Cardiac septum (tissue), 1 donor: ENCODE measurements at regions not wholly inside any gene's neighbourhood (a gene's known extent, or its start where the extent isn't known, plus 50 kb on each side); places are given as distances from the start of the nearest gene placed in this dataset.
"Not testable (repeated sequence)": the region's sequence is repeated elsewhere in the genome, so short reads cannot be mapped to it uniquely, and the experiment has no call there.

Source experiments
- DNase-seq: peaks from one replicate; pipeline ENCODE4 v3.0.0-alpha.2; 2020; ENCODE audit warnings: low spot score
- intact Hi-C: fragments of 100-400 bp; cut with DNase I; formaldehyde crosslinking; loops from one replicate; pipeline ENCODE4 v1.14.0; 2022
- donor health status: DM: no; HTN: no; CAD: no.

- intact Hi-C loops, result no loop called here
Measured at GRCh38 chr5:60546207-60546606, 153.8 kb downstream of the DEPDC1B start.

GRCh38 chr5:60545551-60545950, 154.4 kb downstream of the DEPDC1B start:
- no peak for DNase-seq
- intact Hi-C loops, result no loop called here

More at GRCh38 chr5:60546207-60546606, 153.8 kb downstream of the DEPDC1B start:
- no peak for DNase-seq

- intact Hi-C loops, result no loop called here
Measured at GRCh38 chr5:60544142-60544541, 155.8 kb downstream of the DEPDC1B start.

DNA sequence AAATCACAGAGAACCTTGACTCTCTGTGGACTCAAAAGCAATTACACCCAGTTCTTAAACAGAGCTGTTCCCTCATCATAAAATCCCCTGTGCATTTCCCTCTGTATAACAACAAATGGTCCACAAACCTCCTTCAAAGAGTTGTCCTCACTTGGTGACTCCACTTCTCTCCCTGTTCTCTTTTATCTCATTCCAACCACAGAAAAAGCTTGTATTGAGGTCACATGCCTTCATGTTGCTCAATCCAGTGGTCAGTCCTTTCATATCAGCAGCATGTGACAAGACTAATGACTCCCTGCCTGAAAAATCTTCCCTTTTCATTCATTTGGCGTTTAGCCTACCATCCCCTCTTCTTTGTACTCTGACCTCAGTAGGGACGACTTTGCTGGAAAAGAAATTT, 158.0 kb downstream of the DEPDC1B start:
- intact Hi-C loops, result no loop called here
- no peak for DNase-seq

More at GRCh38 chr5:60544142-60544541, 155.8 kb downstream of the DEPDC1B start:
- no peak for DNase-seq

DNA sequence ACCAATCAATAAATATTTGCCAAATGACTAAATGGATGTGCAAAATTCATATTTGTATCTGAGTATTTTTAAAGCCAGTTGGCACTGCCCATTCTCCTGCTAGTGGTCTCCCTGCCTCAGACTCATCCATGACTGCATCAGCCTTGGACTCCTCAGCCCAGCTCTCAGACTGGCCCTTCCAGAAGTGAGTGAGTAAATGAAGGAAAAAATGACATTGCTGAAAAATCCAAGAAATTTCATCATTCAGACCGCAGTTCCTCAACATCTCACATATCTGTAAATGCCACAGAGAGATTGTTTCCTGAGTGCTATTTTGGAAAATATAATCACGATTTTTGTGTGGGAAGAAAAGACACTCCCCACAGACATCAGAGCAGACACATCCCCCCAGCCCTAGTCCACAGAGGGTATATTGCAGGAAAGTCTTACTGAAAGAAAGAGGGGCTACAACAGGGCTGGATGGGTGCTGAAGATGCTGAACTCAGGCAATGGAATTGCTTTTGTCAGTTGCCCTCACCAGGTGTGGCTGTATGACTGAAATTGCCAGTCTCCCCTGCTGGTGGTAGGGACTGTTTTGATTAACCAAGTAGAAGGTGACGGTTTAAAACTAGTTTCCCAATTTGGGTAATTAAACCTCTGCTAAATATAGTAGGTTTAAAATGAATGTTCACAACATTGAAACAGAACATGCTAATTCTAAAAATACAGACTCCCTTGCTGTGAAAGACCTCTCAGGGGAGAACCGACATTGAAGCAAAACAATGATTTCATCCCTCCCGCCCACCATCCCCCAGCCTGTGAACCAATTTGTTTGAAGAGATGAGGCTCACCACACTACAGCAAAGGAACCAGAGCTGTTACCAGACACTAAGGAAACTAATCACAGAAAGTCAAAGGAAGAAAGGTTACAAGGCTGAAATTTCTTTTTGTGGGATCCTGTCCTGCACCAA, 158.8 kb downstream of the DEPDC1B start:
- DNase-seq, result no peak
- intact Hi-C loops, result no loop called here

GRCh38 chr5:60538955-60539866, 160.8 kb downstream of the DEPDC1B start:
- intact Hi-C loops, result no loop called here
- DNase-seq, result no peak

GRCh38 chr5:60538426-60538825, 161.5 kb downstream of the DEPDC1B start:
- DNase-seq, result no peak
- intact Hi-C loops, result no loop called here

- intact Hi-C loops, result no loop called here
Measured at GRCh38 chr5:60535951-60536350, 164.0 kb downstream of the DEPDC1B start.

DNA sequence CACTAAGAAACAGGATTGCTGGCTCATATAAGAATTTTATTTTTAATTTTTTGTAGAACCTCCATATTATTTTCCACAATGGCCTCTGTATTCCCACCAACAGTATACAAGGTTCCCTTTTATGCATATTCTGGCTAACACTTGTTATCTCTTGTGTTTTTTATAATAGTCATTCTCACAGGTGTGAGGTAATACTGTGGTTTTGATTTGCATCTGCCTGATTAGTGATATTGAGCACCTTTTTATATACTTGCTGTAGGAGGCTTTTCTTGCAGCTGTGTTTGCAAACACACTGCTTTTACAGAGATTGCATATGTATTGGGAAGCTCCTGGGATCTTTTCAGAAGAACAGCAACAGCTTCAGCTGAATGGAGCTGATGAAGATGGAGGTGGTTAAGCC, 164.8 kb downstream of the DEPDC1B start:
- intact Hi-C loops, result no loop called here
- DNase-seq, result no peak

More at GRCh38 chr5:60535951-60536350, 164.0 kb downstream of the DEPDC1B start:
- DNase-seq, result no peak

DNA sequence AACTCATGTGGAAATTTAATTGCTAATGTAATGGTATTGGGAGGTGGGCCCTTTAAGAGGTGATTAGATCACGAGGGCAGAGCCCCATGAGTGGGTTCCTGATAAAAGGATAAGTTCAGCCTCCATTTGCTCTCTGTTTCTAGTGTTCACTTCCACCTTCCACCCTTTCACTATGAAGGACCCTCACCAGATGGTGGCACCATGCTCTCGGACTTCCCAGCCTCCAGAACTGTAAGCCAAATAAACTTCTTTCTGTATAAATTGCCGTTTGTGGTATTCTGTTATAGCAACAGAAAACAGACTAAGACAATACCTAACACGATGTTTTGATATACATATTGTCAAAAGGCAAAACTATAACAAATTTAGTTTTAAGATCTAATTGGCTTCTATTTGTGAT, 166.2 kb downstream of the DEPDC1B start:
- intact Hi-C loops, result no loop called here
- no peak for DNase-seq

DNA sequence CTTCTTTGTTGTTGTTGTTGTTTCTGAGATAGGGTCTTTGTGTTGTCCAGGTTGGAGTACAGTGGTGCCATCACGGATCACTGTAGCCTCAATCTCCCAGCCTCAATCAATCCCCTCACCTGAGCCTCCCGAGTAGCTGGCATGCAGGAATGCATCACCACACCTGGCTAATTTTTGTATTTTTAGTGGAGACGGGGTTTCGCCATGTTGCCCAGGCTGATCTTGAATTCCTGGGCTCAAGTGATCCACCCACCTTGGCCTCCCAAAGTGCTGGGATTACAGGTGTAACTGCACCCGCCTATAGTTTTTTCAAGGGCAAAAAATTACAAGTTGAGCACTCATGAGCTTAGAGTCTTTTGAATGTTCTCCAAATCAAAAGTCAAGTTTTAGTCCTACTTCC, 167.2 kb downstream of the DEPDC1B start:
- DNase-seq, intact Hi-C loops: not testable (repeated sequence)

DNA sequence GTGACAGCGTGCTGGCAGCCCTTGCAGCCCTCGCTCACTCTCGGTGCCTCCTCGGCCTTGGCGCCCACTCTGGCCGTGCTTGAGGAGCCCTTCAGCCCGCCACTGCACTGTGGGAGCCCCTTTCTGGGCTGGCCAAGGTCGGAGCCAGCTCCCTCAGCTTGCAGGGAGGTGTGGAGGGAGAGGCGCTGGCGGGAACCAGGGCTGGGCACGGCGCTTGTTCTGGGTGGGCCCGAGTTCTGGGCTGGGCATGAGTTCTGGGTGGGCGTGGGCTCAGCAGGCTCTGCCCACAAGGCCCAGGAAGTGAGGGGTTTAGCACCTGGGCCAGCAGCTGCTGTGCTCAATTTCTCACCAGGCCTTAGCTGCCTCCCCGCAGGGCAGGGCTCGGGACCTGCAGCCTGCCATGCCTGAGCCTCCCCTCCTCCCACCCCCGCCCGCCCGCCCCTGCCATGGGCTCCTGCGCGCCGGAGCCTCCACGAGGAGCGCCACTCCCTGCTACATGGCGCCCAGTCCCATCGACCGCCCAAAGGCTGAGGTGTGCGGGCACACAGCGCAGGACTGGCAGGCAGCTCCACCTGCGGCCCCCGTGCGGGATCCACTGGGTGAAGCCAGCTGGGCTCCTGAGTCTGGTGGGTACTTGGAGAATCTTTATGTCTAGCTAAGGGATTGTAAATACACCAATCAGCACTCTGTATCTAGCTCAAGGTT, 169.7 kb downstream of the DEPDC1B start:
- intact Hi-C loops, DNase-seq: not testable (repeated sequence)

DNA sequence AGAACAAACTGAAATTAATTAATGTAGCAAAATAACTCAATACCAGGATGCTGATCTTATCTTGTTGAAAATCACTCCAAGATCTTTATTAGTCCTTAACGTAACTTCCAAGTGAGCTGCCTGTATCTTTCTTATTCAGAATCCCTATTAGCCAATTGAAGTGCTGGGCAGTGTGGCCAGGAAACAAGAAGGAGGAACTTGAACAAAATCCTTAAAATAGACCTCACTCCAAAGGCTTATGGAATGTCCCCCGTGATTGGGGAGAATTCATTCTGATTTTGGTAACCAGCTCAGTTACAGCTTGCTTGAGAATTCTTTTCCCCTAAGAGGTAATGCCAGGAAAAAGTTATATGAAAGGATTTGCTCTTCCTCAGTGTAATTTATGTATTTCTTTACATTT, 171.0 kb downstream of the DEPDC1B start:
- intact Hi-C loops, result no loop called here

DNA sequence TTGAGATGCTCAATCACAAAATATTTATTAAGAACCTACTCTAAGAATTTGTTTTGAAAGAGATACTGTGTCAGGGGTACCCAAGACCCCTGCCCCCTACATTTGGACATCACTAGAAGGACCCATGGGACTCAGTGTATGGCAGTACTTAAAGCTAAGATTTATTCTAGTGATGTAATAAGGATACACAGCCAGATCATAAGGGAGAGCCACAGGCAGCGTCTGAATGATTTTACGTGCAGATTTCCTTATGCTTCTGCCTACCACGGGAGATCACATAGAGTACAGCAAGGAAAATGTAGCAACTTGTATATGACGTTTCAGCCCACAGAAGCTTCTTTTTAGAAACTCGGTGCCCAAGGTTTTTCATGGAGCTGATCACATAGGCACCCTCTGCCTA, 172.9 kb downstream of the DEPDC1B start:
- DNase-seq, result no peak
- intact Hi-C loops, result no loop called here

More for the DNA sequence above, 171.0 kb downstream of the DEPDC1B start:
- DNase-seq, result no peak

DNA sequence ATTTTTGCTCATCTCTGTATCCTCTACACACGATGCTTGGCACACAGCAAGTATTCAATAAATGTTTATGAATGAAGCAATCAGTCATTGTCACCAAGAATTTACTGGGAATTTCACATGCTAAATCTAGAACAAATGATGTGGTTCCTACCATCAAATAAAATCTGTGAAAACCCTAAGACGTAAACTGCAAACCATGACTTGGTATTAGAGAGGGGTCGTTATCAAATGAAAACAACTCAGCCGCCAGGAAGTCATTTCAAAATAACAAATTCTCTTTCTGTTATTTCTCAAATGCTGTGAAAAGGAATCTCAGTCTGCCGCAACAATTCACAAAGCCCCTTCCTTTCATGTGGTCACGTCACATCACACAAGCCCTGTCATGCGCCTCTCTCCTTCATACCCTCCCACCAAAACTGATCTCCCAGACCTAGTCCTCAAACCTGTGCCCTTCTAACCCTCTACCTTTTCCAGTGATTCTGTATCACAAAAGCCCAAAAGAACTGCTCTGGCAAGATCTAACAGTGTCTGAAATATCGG, 173.6 kb downstream of the DEPDC1B start:
- intact Hi-C loops, result no loop called here
- DNase-seq, result no peak

DNA sequence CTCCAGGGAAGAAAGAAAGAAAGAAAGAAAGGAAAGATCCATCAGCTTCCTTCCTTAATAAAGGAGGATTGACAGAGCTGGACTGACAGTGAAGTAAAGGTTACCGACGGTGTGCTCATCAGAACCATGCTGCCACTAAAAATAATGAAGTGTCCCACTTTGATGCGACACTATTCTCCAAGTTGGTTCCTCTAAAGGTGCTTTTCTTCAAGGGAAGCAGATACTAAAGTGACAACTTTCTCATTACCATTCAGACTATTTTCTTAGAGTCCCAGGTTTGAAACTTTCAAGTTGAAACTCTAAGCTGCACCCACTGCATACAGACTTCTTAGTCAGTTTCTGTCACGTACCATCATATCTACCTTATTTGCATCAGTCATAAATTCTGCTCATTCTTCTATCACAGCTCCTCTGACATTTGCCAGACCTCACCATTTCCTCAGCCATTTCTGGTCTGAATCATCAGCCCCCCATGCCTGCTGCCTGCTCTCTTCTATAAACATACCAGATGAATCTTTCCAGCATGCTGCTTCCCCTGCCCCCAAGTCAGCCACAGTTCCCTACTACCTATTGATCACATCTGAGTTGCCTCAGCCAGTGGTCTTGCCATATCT, 177.6 kb downstream of the DEPDC1B start:
- no peak for DNase-seq
- intact Hi-C loops, result no loop called here

- intact Hi-C loops, result no loop called here
- DNase-seq, result no peak
Measured at GRCh38 chr5:60521376-60522291, 178.3 kb downstream of the DEPDC1B start.
